ENCODE measurements at regions not wholly inside any gene's neighbourhood (a gene's known extent, or its start where the extent isn't known, plus 50 kb on each side); places are given as distances from the start of the nearest gene placed in this dataset.
"Not testable (repeated sequence)": the region's sequence is repeated elsewhere in the genome, so short reads cannot be mapped to it uniquely, and the experiment has no call there.

DNA sequence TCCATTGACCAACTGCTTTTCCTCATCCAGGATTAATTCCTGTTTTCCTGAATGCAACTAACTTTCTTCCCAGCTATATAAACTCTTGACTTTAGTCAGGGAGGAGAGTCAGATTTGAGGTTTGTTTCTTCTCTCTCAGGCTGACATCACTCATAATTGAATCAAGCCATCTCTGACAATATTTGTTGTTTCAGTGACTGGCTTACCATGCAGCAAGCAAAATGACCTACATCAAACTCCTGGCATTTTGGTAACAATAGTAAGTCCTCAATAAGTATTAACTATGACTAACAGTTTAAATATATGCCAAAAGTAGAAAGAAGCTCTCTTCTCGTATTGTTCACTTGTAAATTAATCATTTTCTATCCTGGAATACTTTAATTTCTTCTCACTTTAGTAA is 625.7 kb upstream of the KCND2 start:
- no peaks in the 10 kb centered on the region for H3K36me3 ChIP-seq
- no peaks in the 10 kb centered on the region for H3K27me3 ChIP-seq
- TF ChIP-seq POLR2A (IDR thresholded peaks at IDR 0.05) (no peak), CTCF (IDR thresholded peaks at IDR 0.05) (no peak), EP300 (IDR thresholded peaks at IDR 0.05) (no peak)
- peaks cover 0 to under 1% (median 0%) of the 10 kb centered on the region in 4 donors for H3K9me3 ChIP-seq
- H3K4me3 ChIP-seq, result no peak overlapping the region
- 67 to 73% methylated on average over 1 of the region's 1 CpG for WGBS, 2 donors
- H3K4me1 ChIP-seq, result no peaks in the 10 kb centered on the region
- no peak for DNase-seq (ENCODE audit: low spot score in 2 of 2)
- H3K27ac ChIP-seq, result no peak overlapping the region

DNA sequence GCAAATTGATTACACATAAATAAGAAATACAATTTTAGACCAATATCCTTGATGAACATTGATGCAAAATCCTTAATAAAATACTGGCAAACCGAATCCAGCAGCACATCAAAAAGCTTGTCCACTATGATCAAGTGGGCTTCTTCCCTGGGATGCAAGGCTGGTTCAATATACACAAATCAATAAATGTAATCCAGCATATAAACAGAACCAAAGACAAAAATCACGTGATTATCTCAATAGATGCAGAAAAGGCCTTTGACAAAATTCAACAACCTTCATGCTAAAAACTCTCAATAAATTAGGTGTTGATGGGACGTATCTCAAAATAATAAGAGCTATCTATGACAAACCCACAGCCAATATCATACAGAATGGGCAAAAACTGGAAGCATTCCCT is 624.2 kb upstream of the KCND2 start:
- not testable (repeated sequence) for H3K9me3 ChIP-seq; H3K27ac ChIP-seq; H3K4me3 ChIP-seq; H3K27me3 ChIP-seq; DNase-seq (ENCODE audit: low spot score in 2 of 2); H3K4me1 ChIP-seq; H3K36me3 ChIP-seq
- WGBS, 2 donors, result 81 to 82% methylated on average over 3 of the region's 3 CpGs

- no peak for DNase-seq (ENCODE audit: low spot score in 2 of 2)
- TF ChIP-seq POLR2A (IDR thresholded peaks at IDR 0.05) (no peak), CTCF (IDR thresholded peaks at IDR 0.05) (no peak), EP300 (IDR thresholded peaks at IDR 0.05) (no peak)
Observed at GRCh38 chr7:119660080-119660479, 612.9 kb upstream of the KCND2 start.

GRCh38 chr7:119664601-119665000 is 608.4 kb upstream of the KCND2 start:
- no peaks in the 10 kb centered on the region for H3K9me3 ChIP-seq
- H3K4me1 ChIP-seq, result no peaks in the 10 kb centered on the region
- DNase-seq (ENCODE audit: low spot score in 2 of 2), result no peak
- H3K36me3 ChIP-seq, result no peaks in the 10 kb centered on the region
- H3K27me3 ChIP-seq, result no peaks in the 10 kb centered on the region
- no peak for TF ChIP-seq CTCF (IDR thresholded peaks at IDR 0.05)
- TF ChIP-seq EP300 (IDR thresholded peaks at IDR 0.05), result no peak
- TF ChIP-seq POLR2A (IDR thresholded peaks at IDR 0.05), result no peak
- H3K4me3 ChIP-seq, result no peak overlapping the region
- H3K27ac ChIP-seq, result no peak overlapping the region
- WGBS, 2 donors, result 34 to 38% methylated on average over 1 of the region's 1 CpG

More at GRCh38 chr7:119660080-119660479, 612.9 kb upstream of the KCND2 start:
- no peaks in the 10 kb centered on the region for H3K27me3 ChIP-seq
- no peaks in the 10 kb centered on the region for H3K4me1 ChIP-seq
- no peak overlapping the region for H3K4me3 ChIP-seq
- no peaks in the 10 kb centered on the region for H3K9me3 ChIP-seq
- no peak overlapping the region for H3K27ac ChIP-seq
- no peaks in the 10 kb centered on the region for H3K36me3 ChIP-seq
- WGBS, 2 donors, result 68 to 69% methylated on average over 2 of the region's 2 CpGs

DNA sequence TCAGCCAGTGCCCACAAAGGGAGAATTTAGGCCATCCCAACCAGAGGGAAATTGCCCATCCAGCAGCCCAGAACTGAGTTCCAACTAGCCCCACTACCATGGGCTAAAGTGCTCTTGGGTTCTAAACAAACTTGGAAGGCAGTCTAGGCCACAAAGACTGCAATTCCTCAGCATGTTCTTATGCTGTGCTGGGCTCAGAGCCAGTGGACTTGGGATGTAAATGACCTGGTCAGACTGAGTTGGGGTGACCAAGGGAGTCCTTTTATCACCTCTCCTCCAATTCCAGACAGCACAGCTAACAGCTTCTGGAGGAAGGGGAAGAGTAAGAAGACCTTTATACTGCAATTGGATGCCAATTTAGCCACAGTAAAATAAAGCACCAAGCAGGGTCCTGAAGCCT is 607.2 kb upstream of the KCND2 start:
- H3K4me3 ChIP-seq, result no peak overlapping the region
- H3K27ac ChIP-seq, result no peak overlapping the region
- DNase-seq (ENCODE audit: low spot score in 2 of 2), result no peak
- no peaks in the 10 kb centered on the region for H3K4me1 ChIP-seq
- no peaks in the 10 kb centered on the region for H3K9me3 ChIP-seq
- TF ChIP-seq EP300 (IDR thresholded peaks at IDR 0.05) (no peak), POLR2A (IDR thresholded peaks at IDR 0.05) (no peak), CTCF (IDR thresholded peaks at IDR 0.05) (no peak)
- no peaks in the 10 kb centered on the region for H3K36me3 ChIP-seq
- no peaks in the 10 kb centered on the region for H3K27me3 ChIP-seq

GRCh38 chr7:119681336-119681735 is 591.6 kb upstream of the KCND2 start:
- no peak for DNase-seq (ENCODE audit: low spot score in 2 of 2)
- no peaks in the 10 kb centered on the region for H3K4me1 ChIP-seq
- TF ChIP-seq POLR2A (IDR thresholded peaks at IDR 0.05) (no peak), CTCF (IDR thresholded peaks at IDR 0.05) (no peak), EP300 (IDR thresholded peaks at IDR 0.05) (no peak)
- H3K27ac ChIP-seq, result no peak overlapping the region
- 75 to 78% methylated on average over 2 of the region's 2 CpGs for WGBS, 2 donors
- no peaks in the 10 kb centered on the region for H3K36me3 ChIP-seq
- no peaks in the 10 kb centered on the region for H3K27me3 ChIP-seq
- no peak overlapping the region for H3K4me3 ChIP-seq
- no peaks in the 10 kb centered on the region for H3K9me3 ChIP-seq

Data from tibial nerve (tissue), 4 donors.